ENCODE measurements at regions not wholly inside any gene's neighbourhood (a gene's known extent, or its start where the extent isn't known, plus 50 kb on each side); places are given as distances from the start of the nearest gene placed in this dataset.

- Histone ChIP-seq H2AK5ac (ENCODE audit: low read length) (no peak overlapping the region), H3K4me3 (ENCODE audit: low read length) (no peak overlapping the region), H3K79me2 (ENCODE audit: control insufficient read depth, insufficient read depth, low read length) (no peaks in the 10 kb centered on the region), H3K79me1 (ENCODE audit: low read length) (no peaks in the 10 kb centered on the region), H3K27ac (ENCODE audit: low read depth, low read length) (no peak overlapping the region), H3K4ac (ENCODE audit: low read depth, low read length) (no peak overlapping the region), H3K27me3 (ENCODE audit: insufficient read depth, low read length, poor library complexity) (no peaks in the 10 kb centered on the region), H3K4me1 (ENCODE audit: control insufficient read depth, low read depth, low read length) (no peaks in the 10 kb centered on the region), H3K36me3 (ENCODE audit: control insufficient read depth, insufficient read depth, low read length) (no peaks in the 10 kb centered on the region), H2BK120ac (ENCODE audit: low read depth, low read length) (no peak overlapping the region), H3K4me2 (ENCODE audit: low read length) (no peak overlapping the region), H3K18ac (ENCODE audit: low read length) (no peak overlapping the region), H4K5ac (ENCODE audit: low read length) (no peak overlapping the region), H2BK15ac (replicated peaks; ENCODE audit: low read depth) (no peak overlapping the region), H2BK5ac (ENCODE audit: low read length) (no peak overlapping the region), H3K56ac (ENCODE audit: low read length) (no peak overlapping the region), H4K8ac (ENCODE audit: low read depth, low read length) (no peak overlapping the region), H3K23ac (ENCODE audit: low read length) (no peak overlapping the region), H3K9ac (ENCODE audit: low read length) (no peak overlapping the region)
- WGBS (ENCODE audit: extremely low coverage, insufficient coverage, low lambda C conversion rate): no CpG with 5 or more reads among the region's 4 CpGs
- no peak for DNase-seq
Observed at GRCh38 chr7:52005613-52006012, 689.0 kb upstream of the COBL start.

GRCh38 chr7:51995596-51996179, 679.1 kb upstream of the COBL start:
- DNase-seq: no peak
- Histone ChIP-seq H3K4me3 (ENCODE audit: low read length) (no peak overlapping the region), H3K27me3 (ENCODE audit: insufficient read depth, low read length, poor library complexity) (no peaks in the 10 kb centered on the region), H3K79me1 (ENCODE audit: low read length) (no peaks in the 10 kb centered on the region), H3K56ac (ENCODE audit: low read length) (no peak overlapping the region), H2BK15ac (replicated peaks; ENCODE audit: low read depth) (no peak overlapping the region), H3K4me1 (ENCODE audit: control insufficient read depth, low read depth, low read length) (no peaks in the 10 kb centered on the region), H4K5ac (ENCODE audit: low read length) (no peak overlapping the region), H3K23ac (ENCODE audit: low read length) (no peak overlapping the region), H4K8ac (ENCODE audit: low read depth, low read length) (no peak overlapping the region), H2BK120ac (ENCODE audit: low read depth, low read length) (no peak overlapping the region), H3K4ac (ENCODE audit: low read depth, low read length) (no peak overlapping the region), H3K27ac (ENCODE audit: low read depth, low read length) (no peak overlapping the region), H2AK5ac (ENCODE audit: low read length) (no peak overlapping the region), H2BK5ac (ENCODE audit: low read length) (no peak overlapping the region), H3K4me2 (ENCODE audit: low read length) (no peak overlapping the region), H3K36me3 (ENCODE audit: control insufficient read depth, insufficient read depth, low read length) (no peaks in the 10 kb centered on the region), H3K9ac (ENCODE audit: low read length) (no peak overlapping the region), H3K79me2 (ENCODE audit: control insufficient read depth, insufficient read depth, low read length) (no peaks in the 10 kb centered on the region), H3K18ac (ENCODE audit: low read length) (no peak overlapping the region)
- no CpG with 5 or more reads among the region's 2 CpGs for WGBS (ENCODE audit: extremely low coverage, insufficient coverage, low lambda C conversion rate)

- Histone ChIP-seq H3K4ac (ENCODE audit: low read depth, low read length) (no peak overlapping the region), H3K4me2 (ENCODE audit: low read length) (no peak overlapping the region), H4K5ac (ENCODE audit: low read length) (no peak overlapping the region), H3K9ac (ENCODE audit: low read length) (no peak overlapping the region), H3K79me1 (ENCODE audit: low read length) (no peaks in the 10 kb centered on the region), H4K8ac (ENCODE audit: low read depth, low read length) (no peak overlapping the region), H2BK5ac (ENCODE audit: low read length) (no peak overlapping the region), H3K23ac (ENCODE audit: low read length) (no peak overlapping the region), H3K27ac (ENCODE audit: low read depth, low read length) (no peak overlapping the region), H3K79me2 (ENCODE audit: control insufficient read depth, insufficient read depth, low read length) (no peaks in the 10 kb centered on the region), H2AK5ac (ENCODE audit: low read length) (no peak overlapping the region), H3K4me3 (ENCODE audit: low read length) (no peak overlapping the region), H2BK15ac (replicated peaks; ENCODE audit: low read depth) (no peak overlapping the region), H3K27me3 (ENCODE audit: insufficient read depth, low read length, poor library complexity) (no peaks in the 10 kb centered on the region), H2BK120ac (ENCODE audit: low read depth, low read length) (no peak overlapping the region), H3K18ac (ENCODE audit: low read length) (no peak overlapping the region), H3K36me3 (ENCODE audit: control insufficient read depth, insufficient read depth, low read length) (no peaks in the 10 kb centered on the region), H3K56ac (ENCODE audit: low read length) (no peak overlapping the region), H3K4me1 (ENCODE audit: control insufficient read depth, low read depth, low read length) (no peaks in the 10 kb centered on the region)
- WGBS (ENCODE audit: extremely low coverage, insufficient coverage, low lambda C conversion rate): no CpG with 5 or more reads among the region's 5 CpGs
- peak; percentile 2 for DNase-seq
Observed at GRCh38 chr7:51982653-51983052, 666.0 kb upstream of the COBL start.

GRCh38 chr7:51980812-51981211, 664.2 kb upstream of the COBL start:
- H3K9ac ChIP-seq (ENCODE audit: low read length): no peak overlapping the region
- H3K4me1 ChIP-seq (ENCODE audit: control insufficient read depth, low read depth, low read length): no peaks in the 10 kb centered on the region
- no peak for DNase-seq
- no peak overlapping the region for H3K56ac ChIP-seq (ENCODE audit: low read length)
- no peak overlapping the region for H4K5ac ChIP-seq (ENCODE audit: low read length)
- no peaks in the 10 kb centered on the region for H3K27me3 ChIP-seq (ENCODE audit: insufficient read depth, low read length, poor library complexity)
- no peak overlapping the region for H3K23ac ChIP-seq (ENCODE audit: low read length)
- no peak overlapping the region for H3K4me3 ChIP-seq (ENCODE audit: low read length)
- no peak overlapping the region for H2BK120ac ChIP-seq (ENCODE audit: low read depth, low read length)
- H3K36me3 ChIP-seq (ENCODE audit: control insufficient read depth, insufficient read depth, low read length): no peaks in the 10 kb centered on the region
- no peak overlapping the region for H2BK15ac ChIP-seq (replicated peaks; ENCODE audit: low read depth)
- H3K27ac ChIP-seq (ENCODE audit: low read depth, low read length): no peak overlapping the region
- no peaks in the 10 kb centered on the region for H3K79me2 ChIP-seq (ENCODE audit: control insufficient read depth, insufficient read depth, low read length)
- H3K4ac ChIP-seq (ENCODE audit: low read depth, low read length): no peak overlapping the region
- H3K79me1 ChIP-seq (ENCODE audit: low read length): no peaks in the 10 kb centered on the region
- no peak overlapping the region for H3K18ac ChIP-seq (ENCODE audit: low read length)
- no peak overlapping the region for H3K4me2 ChIP-seq (ENCODE audit: low read length)
- no peak overlapping the region for H2BK5ac ChIP-seq (ENCODE audit: low read length)
- H4K8ac ChIP-seq (ENCODE audit: low read depth, low read length): no peak overlapping the region
- WGBS (ENCODE audit: extremely low coverage, insufficient coverage, low lambda C conversion rate): no CpG with 5 or more reads among the region's 2 CpGs
- no peak overlapping the region for H2AK5ac ChIP-seq (ENCODE audit: low read length)

GRCh38 chr7:51980313-51980712, 663.7 kb upstream of the COBL start:
- no peak overlapping the region for H3K18ac ChIP-seq (ENCODE audit: low read length)
- H3K4me2 ChIP-seq (ENCODE audit: low read length): no peak overlapping the region
- H3K56ac ChIP-seq (ENCODE audit: low read length): no peak overlapping the region
- no peak overlapping the region for H2AK5ac ChIP-seq (ENCODE audit: low read length)
- no peak overlapping the region for H3K4ac ChIP-seq (ENCODE audit: low read depth, low read length)
- H3K4me3 ChIP-seq (ENCODE audit: low read length): no peak overlapping the region
- H3K4me1 ChIP-seq (ENCODE audit: control insufficient read depth, low read depth, low read length): no peaks in the 10 kb centered on the region
- H2BK120ac ChIP-seq (ENCODE audit: low read depth, low read length): no peak overlapping the region
- DNase-seq: no peak
- H4K8ac ChIP-seq (ENCODE audit: low read depth, low read length): no peak overlapping the region
- H3K27me3 ChIP-seq (ENCODE audit: insufficient read depth, low read length, poor library complexity): no peaks in the 10 kb centered on the region
- no peaks in the 10 kb centered on the region for H3K36me3 ChIP-seq (ENCODE audit: control insufficient read depth, insufficient read depth, low read length)
- no peak overlapping the region for H2BK15ac ChIP-seq (replicated peaks; ENCODE audit: low read depth)
- no peaks in the 10 kb centered on the region for H3K79me2 ChIP-seq (ENCODE audit: control insufficient read depth, insufficient read depth, low read length)
- no peak overlapping the region for H4K5ac ChIP-seq (ENCODE audit: low read length)
- H2BK5ac ChIP-seq (ENCODE audit: low read length): no peak overlapping the region
- no peak overlapping the region for H3K27ac ChIP-seq (ENCODE audit: low read depth, low read length)
- H3K9ac ChIP-seq (ENCODE audit: low read length): no peak overlapping the region
- WGBS (ENCODE audit: extremely low coverage, insufficient coverage, low lambda C conversion rate): no CpG with 5 or more reads among the region's 2 CpGs
- H3K23ac ChIP-seq (ENCODE audit: low read length): no peak overlapping the region
- H3K79me1 ChIP-seq (ENCODE audit: low read length): no peaks in the 10 kb centered on the region

GRCh38 chr7:51977913-51978312, 661.3 kb upstream of the COBL start:
- no peak overlapping the region for H2BK120ac ChIP-seq (ENCODE audit: low read depth, low read length)
- H3K9ac ChIP-seq (ENCODE audit: low read length): no peak overlapping the region

More at GRCh38 chr7:51977913-51978312, 661.3 kb upstream of the COBL start:
- no peak overlapping the region for H3K18ac ChIP-seq (ENCODE audit: low read length)
- H3K4me2 ChIP-seq (ENCODE audit: low read length): no peak overlapping the region
- no peaks in the 10 kb centered on the region for H3K4me1 ChIP-seq (ENCODE audit: control insufficient read depth, low read depth, low read length)
- H2BK5ac ChIP-seq (ENCODE audit: low read length): no peak overlapping the region
- H3K79me1 ChIP-seq (ENCODE audit: low read length): no peaks in the 10 kb centered on the region
- H2AK5ac ChIP-seq (ENCODE audit: low read length): no peak overlapping the region
- no peaks in the 10 kb centered on the region for H3K36me3 ChIP-seq (ENCODE audit: control insufficient read depth, insufficient read depth, low read length)
- no peaks in the 10 kb centered on the region for H3K79me2 ChIP-seq (ENCODE audit: control insufficient read depth, insufficient read depth, low read length)
- H3K4ac ChIP-seq (ENCODE audit: low read depth, low read length): no peak overlapping the region
- DNase-seq: no peak
- H4K5ac ChIP-seq (ENCODE audit: low read length): no peak overlapping the region
- no peak overlapping the region for H3K56ac ChIP-seq (ENCODE audit: low read length)
- no peak overlapping the region for H4K8ac ChIP-seq (ENCODE audit: low read depth, low read length)
- no peak overlapping the region for H3K4me3 ChIP-seq (ENCODE audit: low read length)
- H3K23ac ChIP-seq (ENCODE audit: low read length): no peak overlapping the region
- H3K27me3 ChIP-seq (ENCODE audit: insufficient read depth, low read length, poor library complexity): no peaks in the 10 kb centered on the region
- no peak overlapping the region for H2BK15ac ChIP-seq (replicated peaks; ENCODE audit: low read depth)
- H3K27ac ChIP-seq (ENCODE audit: low read depth, low read length): no peak overlapping the region
